Neural progenitor cell (in vitro differentiated cells): ENCODE measurements at regions not wholly inside any gene's neighbourhood (a gene's known extent, or its start where the extent isn't known, plus 50 kb on each side); places are given as distances from the start of the nearest gene placed in this dataset.

ENCODE experiments used
- EZH2 ChIP-seq: fragments of 200-600 bp; sonication (generic); IDR thresholded peaks from 2 replicates; pipeline ENCODE4 v1.6.1; 2017; ENCODE audit warnings: antibody characterized with exemption, mild to moderate bottlenecking, moderate library complexity
- EZH2phosphoT487 ChIP-seq: fragments of 200-600 bp; sonication (generic); IDR thresholded peaks from 2 replicates; pipeline ENCODE4 v1.6.1; 2017; ENCODE audit warnings: antibody characterized with exemption

DNA sequence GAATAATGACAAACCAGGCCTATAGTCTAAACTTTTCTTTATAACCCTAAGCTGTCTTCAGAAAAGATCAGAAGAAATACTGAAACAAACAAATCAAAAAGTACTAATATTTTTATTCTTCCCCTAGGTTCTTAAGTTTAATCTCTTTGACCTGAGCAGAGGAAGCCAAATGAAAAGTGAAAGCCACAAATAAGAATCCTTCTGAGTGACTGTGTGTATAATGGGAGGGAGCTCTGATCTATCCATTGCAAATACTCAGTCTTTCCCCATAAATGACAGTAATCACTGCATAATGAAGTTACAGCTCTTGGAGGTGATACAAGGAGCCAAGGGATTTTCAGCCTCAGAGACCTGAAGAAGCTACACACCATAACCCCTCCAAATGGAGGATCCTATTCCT is 126.9 kb upstream of the ATP10B start:
- TF ChIP-seq EZH2 (no peak), EZH2phosphoT487 (no peak)
